Loucy (cell line): ENCODE measurements at regions not wholly inside any gene's neighbourhood (a gene's known extent, or its start where the extent isn't known, plus 50 kb on each side); places are given as distances from the start of the nearest gene placed in this dataset.

Experiments used
- H2AFZ ChIP-seq: fragments of 200-600 bp; sonication (generic); 2 replicates; pipeline ENCODE4 v1.6.0; 2016; ENCODE audit warnings: antibody characterized with exemption, mild to moderate bottlenecking, low read length, moderate library complexity
- H3F3A ChIP-seq: fragments of 200-600 bp; 2 replicates; pipeline ENCODE4 v1.6.0; 2016; ENCODE audit warnings: antibody characterized with exemption, low read depth, mild to moderate bottlenecking
- H3K27me3 ChIP-seq: fragments of 200-600 bp; sonication (generic); 2 replicates; pipeline ENCODE4 v1.6.1; 2014; ENCODE audit warnings: low read length, mild to moderate bottlenecking; ENCODE audit not compliant: insufficient read depth, poor library complexity, severe bottlenecking
- H3K36me3 ChIP-seq: fragments of 200-600 bp; sonication (generic); 2 replicates; pipeline ENCODE4 v1.6.1; 2016; ENCODE audit warnings: low read length; ENCODE audit not compliant: insufficient read depth
- H3K4me1 ChIP-seq: fragments of 200-600 bp; sonication (generic); 2 replicates; pipeline ENCODE4 v1.5.1; 2014; ENCODE audit warnings: low read length, mild to moderate bottlenecking; ENCODE audit not compliant: insufficient read depth, poor library complexity, severe bottlenecking
- H3K4me2 ChIP-seq: fragments of 200-600 bp; sonication (generic); 2 replicates; pipeline ENCODE4 v1.6.0; 2014; ENCODE audit warnings: antibody characterized with exemption, low read length, low read depth, mild to moderate bottlenecking; ENCODE audit not compliant: poor library complexity, severe bottlenecking
- H3K4me3 ChIP-seq: fragments of 200-600 bp; sonication (generic); 2 replicates; pipeline ENCODE4 v1.5.1; 2014; ENCODE audit warnings: low read length, mild to moderate bottlenecking, mixed read lengths; ENCODE audit not compliant: poor library complexity, severe bottlenecking
- H3K79me2 ChIP-seq: fragments of 200-600 bp; sonication (generic); 2 replicates; pipeline ENCODE4 v1.6.1; 2014; ENCODE audit warnings: low read length; ENCODE audit not compliant: insufficient read depth
- H3K9ac ChIP-seq: fragments of 200-600 bp; sonication (generic); 2 replicates; pipeline ENCODE4 v1.6.0; 2014; ENCODE audit warnings: mild to moderate bottlenecking, low read depth, low read length, moderate library complexity; ENCODE audit not compliant: poor library complexity, severe bottlenecking
- H3K9me2 ChIP-seq: fragments of 200-600 bp; sonication (generic); replicated peaks from 2 replicates; pipeline ENCODE4 v1.6.1; 2016; ENCODE audit warnings: low read depth, low read length, mixed read lengths
- H3K9me3 ChIP-seq: fragments of 200-600 bp; sonication (generic); 2 replicates; pipeline ENCODE4 v1.6.1; 2014; ENCODE audit warnings: mild to moderate bottlenecking, antibody characterized with exemption, low read length, low read depth; ENCODE audit not compliant: insufficient read depth
- H4K20me1 ChIP-seq: fragments of 200-600 bp; sonication (generic); 2 replicates; pipeline ENCODE4 v1.6.0; 2014; ENCODE audit warnings: antibody characterized with exemption, low read length, mild to moderate bottlenecking; ENCODE audit not compliant: insufficient read depth, poor library complexity, severe bottlenecking
- CTCF ChIP-seq: fragments of 200-600 bp; sonication (generic); conservative IDR thresholded peaks from 2 replicates; pipeline ENCODE4 v1.5.1; 2014; ENCODE audit warnings: mild to moderate bottlenecking, antibody characterized with exemption, low read length
- EZH2phosphoT487 ChIP-seq: fragments of 200-600 bp; IDR thresholded peaks from 2 replicates; pipeline ENCODE4 v1.6.1; 2018; ENCODE audit warnings: antibody characterized with exemption, mild to moderate bottlenecking, moderate library complexity, borderline replicate concordance

GRCh38 chr5:155998257-155998656 lies 328.7 kb upstream of the SGCD start:
- Histone ChIP-seq H3K4me2 (no peak overlapping the region), H3K79me2 (no peaks in the 10 kb centered on the region), H4K20me1 (no peaks in the 10 kb centered on the region), H3K4me1 (no peaks in the 10 kb centered on the region), H3K27me3 (no peaks in the 10 kb centered on the region), H3K36me3 (no peaks in the 10 kb centered on the region), H3K9ac (no peak overlapping the region), H3K9me2 (no peaks in the 10 kb centered on the region), H2AFZ (no peak overlapping the region), H3K9me3 (no peaks in the 10 kb centered on the region), H3F3A (no peaks in the 10 kb centered on the region), H3K4me3 (no peak overlapping the region)
- TF ChIP-seq EZH2phosphoT487 (no peak), CTCF (no peak)

- H3K4me2 ChIP-seq: no peak overlapping the region
- H3K27me3 ChIP-seq: no peaks in the 10 kb centered on the region
- H3K79me2 ChIP-seq: no peaks in the 10 kb centered on the region
- H3K4me1 ChIP-seq: no peaks in the 10 kb centered on the region
- no peaks in the 10 kb centered on the region for H3K36me3 ChIP-seq
- H3F3A ChIP-seq: no peaks in the 10 kb centered on the region
- H3K9ac ChIP-seq: no peak overlapping the region
- no peak overlapping the region for H2AFZ ChIP-seq
- H3K4me3 ChIP-seq: no peak overlapping the region
- no peaks in the 10 kb centered on the region for H3K9me3 ChIP-seq
- no peaks in the 10 kb centered on the region for H4K20me1 ChIP-seq
- TF ChIP-seq EZH2phosphoT487: no peak
- no peak for TF ChIP-seq CTCF
- H3K9me2 ChIP-seq: no peaks in the 10 kb centered on the region
Measured at GRCh38 chr5:156000115-156000514, 326.8 kb upstream of the SGCD start.

GRCh38 chr5:156004754-156005153 lies 322.2 kb upstream of the SGCD start:
- Histone ChIP-seq H3K27me3 (no peaks in the 10 kb centered on the region), H2AFZ (no peak overlapping the region)

More at GRCh38 chr5:156004754-156005153, 322.2 kb upstream of the SGCD start:
- Histone ChIP-seq H3K79me2 (no peaks in the 10 kb centered on the region), H3K9ac (no peak overlapping the region), H3K36me3 (no peaks in the 10 kb centered on the region), H3K4me2 (no peak overlapping the region), H4K20me1 (no peaks in the 10 kb centered on the region), H3K9me2 (no peaks in the 10 kb centered on the region), H3F3A (no peaks in the 10 kb centered on the region), H3K4me1 (no peaks in the 10 kb centered on the region), H3K9me3 (no peaks in the 10 kb centered on the region), H3K4me3 (no peak overlapping the region)
- TF ChIP-seq CTCF: no peak
